ENCODE measurements at regions not wholly inside any gene's neighbourhood (a gene's known extent, or its start where the extent isn't known, plus 50 kb on each side); places are given as distances from the start of the nearest gene placed in this dataset.
A peak's percentile ranks its signal among the peaks of the same experiment; 100 is the strongest.

DNA sequence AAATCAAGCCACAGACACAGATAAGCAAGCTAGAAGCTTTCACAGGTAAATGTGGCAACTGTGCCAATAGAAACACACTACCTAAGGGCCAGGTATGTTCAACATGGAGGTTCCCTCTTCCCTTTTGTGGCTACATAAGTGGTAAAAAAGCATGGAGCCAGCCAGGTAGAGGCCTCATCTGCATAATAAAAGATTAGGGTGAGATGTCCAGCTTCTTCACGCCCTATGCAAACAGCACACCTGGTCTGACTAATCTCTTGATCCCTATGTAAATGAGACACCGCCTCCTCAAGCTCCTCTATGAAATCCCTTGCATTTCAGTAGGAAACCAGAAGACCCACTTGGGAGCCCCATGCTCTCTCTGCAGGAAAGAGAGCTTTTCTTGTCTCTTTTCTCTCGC lies 282.2 kb downstream of the NEBL start:
- Histone ChIP-seq H4K91ac (replicated peaks; ENCODE audit: insufficient read length, low read length) (no peak overlapping the region), H3K36me3 (ENCODE audit: control insufficient read depth in 2 of 4, insufficient read depth in 4 of 4, low read length in 3 of 4) (no peaks in the 10 kb centered on the region), H2AFZ (ENCODE audit: low read length) (no peak overlapping the region), H3K9ac (replicated peaks in 1 of 4; ENCODE audit: extremely low read depth in 1 of 4, low read depth in 3 of 4, low read length in 3 of 4) (no peak overlapping the region), H3K27ac (ENCODE audit: low read depth, low read length) (peak overlapping the region; percentile 37; the same call in 1 of the 2 replicates), H3K79me1 (ENCODE audit: low read depth, low read length) (no peaks in the 10 kb centered on the region), H3K4me2 (ENCODE audit: insufficient read depth in 1 of 2, low read depth in 2 of 2, low read length in 2 of 2) (peak overlapping the region; percentile 21 to 43; a peak in 2 of 4 replicates), H2BK12ac (ENCODE audit: low read depth, low read length) (no peak overlapping the region), H3K9me3 (ENCODE audit: insufficient read depth in 2 of 2, low read depth in 1 of 2, low read length in 1 of 2) (no peaks in the 10 kb centered on the region), H2AK5ac (ENCODE audit: low read depth, low read length) (no peak overlapping the region), H3K14ac (ENCODE audit: insufficient read length) (no peak overlapping the region), H3K23me2 (ENCODE audit: low read depth, low read length) (no peaks in the 10 kb centered on the region), H4K5ac (ENCODE audit: insufficient read length, low read depth, low read length) (no peak overlapping the region), H3K27me3 (replicated peaks in 1 of 4; ENCODE audit: control insufficient read depth in 3 of 4, extremely low read depth in 1 of 4, insufficient read depth in 3 of 4, low read length in 3 of 4) (no peaks in the 10 kb centered on the region), H3K56ac (replicated peaks; ENCODE audit: insufficient read length, low read depth, low read length) (no peak overlapping the region), H2BK5ac (ENCODE audit: low read depth, low read length) (no peak overlapping the region; the same call in 1 of the 2 replicates), H3K79me2 (ENCODE audit: control insufficient read depth in 1 of 2, insufficient read depth in 2 of 2, low read length in 2 of 2) (no peaks in the 10 kb centered on the region), H2BK15ac (ENCODE audit: low read length) (no peak overlapping the region), H4K8ac (ENCODE audit: extremely low read depth, insufficient read depth, low read length) (no peak overlapping the region), H4K20me1 (replicated peaks in 1 of 2; ENCODE audit: control insufficient read depth in 1 of 2, insufficient read depth in 2 of 2, low read length in 2 of 2) (no peaks in the 10 kb centered on the region), H2BK120ac (replicated peaks; ENCODE audit: low read depth, low read length) (no peak overlapping the region), H3K4ac (replicated peaks; ENCODE audit: insufficient read length, low read depth, low read length) (no peak overlapping the region), H3K18ac (ENCODE audit: extremely low read depth, low read length) (no peak overlapping the region), H3K4me3 (ENCODE audit: extremely low read depth in 1 of 4, insufficient read depth in 2 of 4, low read depth in 3 of 4, low read length in 4 of 4) (peak overlapping the region in 1 of 4 experiments; percentile 26; a peak in 1 of 8 replicates), H2BK20ac (ENCODE audit: low read length) (no peak overlapping the region), H3K4me1 (replicated peaks in 1 of 4; ENCODE audit: control insufficient read depth in 3 of 4, insufficient read depth in 4 of 4, low read length in 3 of 4) (peaks cover 0 to 3% (median 0%) of the 10 kb centered on the region in 4 experiments; a peak in 1 of 7 replicates), H3K23ac (ENCODE audit: insufficient read length) (no peak overlapping the region)
- DNase-seq (ENCODE audit: low read depth in 1 of 2, low spot score in 2 of 2) (peak; percentile 34 to 46), FAIRE-seq (peak; percentile 96)
- ChIA-PET POLR2A (ENCODE audit: partially characterized antibody) (interaction anchor here (0.6 to 1.2 kb wide), 3 partner anchors 10 to 1947 kb away, joined by 3 to 5 read pairs (median 3); partner anchors contain the start of gene PLXDC2), CTCF (ENCODE audit: partially characterized antibody) (no interaction called here)
- TF ChIP-seq HDAC2 (IDR thresholded peaks at IDR 0.05; ENCODE audit: borderline replicate concordance in 1 of 2, low read depth in 2 of 2, low read length in 2 of 2) (0 out of 4 replicates have a peak, but pooled peaks of 1 of the 2 experiments have one; percentile 32), EGR1 (IDR thresholded peaks at IDR 0.05; ENCODE audit: borderline replicate concordance, low read depth, low read length) (0 out of 2 replicates have a peak, but pooled peaks have one; percentile 46), SP2 (IDR thresholded peaks at IDR 0.05; ENCODE audit: low read length) (no peak), SP1 (IDR thresholded peaks at IDR 0.05; ENCODE audit: low read depth, low read length) (peak; percentile 54; the same call in 1 of the 2 replicates), POU5F1 (IDR thresholded peaks at IDR 0.05; ENCODE audit: low read depth, low read length) (peak; percentile 86; the same call in 1 of the 2 replicates), EP300 (IDR thresholded peaks at IDR 0.05; ENCODE audit: borderline replicate concordance in 1 of 2, low read depth in 2 of 2, low read length in 2 of 2) (peak in 1 of 2 experiments; percentile 38; a peak in 1 of 3 replicates), ATF2 (IDR thresholded peaks at IDR 0.05; ENCODE audit: low read length) (peak; percentile 56; the same call in 1 of the 2 replicates), YY1 (IDR thresholded peaks at IDR 0.05; ENCODE audit: low read depth, low read length) (peak; percentile 79), NANOG (IDR thresholded peaks at IDR 0.05; ENCODE audit: insufficient read depth, low read depth, low read length, poor library complexity, severe bottlenecking) (no peak), TCF12 (IDR thresholded peaks at IDR 0.05; ENCODE audit: low read depth, low read length) (peak; percentile 93)
- 26% methylated on average over 3 of the region's 3 CpGs; no CpG with 5 or more reads in 1 of the 2 experiments for WGBS, 2 experiments (ENCODE audit: extremely low coverage in 1 of 2, insufficient coverage in 1 of 2, insufficient read length in 1 of 2, insufficient replicate concordance in 2 of 2, low coverage in 1 of 2, low lambda C conversion rate in 2 of 2, missing lambda C conversion rate in 1 of 2)

Data from H1 (cell line).